ENCODE measurements at regions not wholly inside any gene's neighbourhood (a gene's known extent, or its start where the extent isn't known, plus 50 kb on each side); places are given as distances from the start of the nearest gene placed in this dataset.

- Histone ChIP-seq H3K4me1 (ENCODE audit: low read depth) (no peaks in the 10 kb centered on the region), H3K4me3 (no peak overlapping the region), H3K9me3 (no peaks in the 10 kb centered on the region), H3K36me3 (ENCODE audit: low read depth) (no peaks in the 10 kb centered on the region)
- TF ChIP-seq CTCF (IDR thresholded peaks at IDR 0.05) = no peak
- intact Hi-C loops (cut with DNase I, micrococcal nuclease) = no loop called here
- DNase-seq = no peak
- ATAC-seq = no peak
Observed at GRCh38 chr6:19597809-19598320, 239.3 kb upstream of the ID4 start.

DNA sequence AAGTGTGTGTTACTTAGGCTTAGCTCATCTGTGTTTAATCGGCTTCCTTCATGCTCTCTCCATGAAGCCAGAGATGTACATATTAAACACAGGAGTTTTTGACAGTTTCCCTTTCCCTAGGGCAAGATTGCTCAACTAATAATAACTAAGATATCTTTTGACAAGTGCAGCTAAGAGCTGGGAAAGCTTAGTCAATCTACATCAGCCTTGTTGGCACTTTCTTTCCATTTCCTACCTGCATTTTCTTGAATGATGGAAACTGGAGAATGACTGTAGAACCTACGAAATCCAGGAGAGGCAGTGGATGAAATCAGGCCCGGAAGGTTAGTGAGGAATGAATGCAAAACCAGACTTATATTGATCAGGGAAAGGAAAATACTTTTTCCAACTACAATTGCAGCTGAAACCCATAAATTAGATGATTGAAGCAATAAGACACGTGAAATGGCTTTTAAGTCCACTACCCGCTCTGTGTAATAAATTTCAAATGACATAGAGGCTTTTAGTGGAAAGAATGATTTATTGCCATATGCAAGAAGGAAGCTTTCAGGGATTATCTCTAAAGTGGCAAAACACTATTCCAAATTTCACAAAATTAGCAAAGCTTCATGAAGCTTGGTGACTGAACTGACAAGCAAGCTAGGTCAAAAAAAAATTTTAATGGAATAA is 237.2 kb upstream of the ID4 start:
- DNase-seq (no peak), ATAC-seq (no peak)
- no peaks in the 10 kb centered on the region for H3K4me1 ChIP-seq (ENCODE audit: low read depth)
- intact Hi-C loops (cut with DNase I, micrococcal nuclease) = no loop called here
- no peaks in the 10 kb centered on the region for H3K9me3 ChIP-seq
- no peak overlapping the region for H3K4me3 ChIP-seq
- no peak for TF ChIP-seq CTCF (IDR thresholded peaks at IDR 0.05)
- H3K36me3 ChIP-seq (ENCODE audit: low read depth) = no peaks in the 10 kb centered on the region

GRCh38 chr6:19602434-19603013 is 234.6 kb upstream of the ID4 start:
- Histone ChIP-seq H3K4me3 (no peak overlapping the region), H3K36me3 (ENCODE audit: low read depth) (no peaks in the 10 kb centered on the region), H3K4me1 (ENCODE audit: low read depth) (no peaks in the 10 kb centered on the region), H3K9me3 (no peaks in the 10 kb centered on the region)
- no peak for ATAC-seq
- intact Hi-C loops (cut with DNase I, micrococcal nuclease) = no loop called here
- no peak for TF ChIP-seq CTCF (IDR thresholded peaks at IDR 0.05)
- no peak for DNase-seq

DNA sequence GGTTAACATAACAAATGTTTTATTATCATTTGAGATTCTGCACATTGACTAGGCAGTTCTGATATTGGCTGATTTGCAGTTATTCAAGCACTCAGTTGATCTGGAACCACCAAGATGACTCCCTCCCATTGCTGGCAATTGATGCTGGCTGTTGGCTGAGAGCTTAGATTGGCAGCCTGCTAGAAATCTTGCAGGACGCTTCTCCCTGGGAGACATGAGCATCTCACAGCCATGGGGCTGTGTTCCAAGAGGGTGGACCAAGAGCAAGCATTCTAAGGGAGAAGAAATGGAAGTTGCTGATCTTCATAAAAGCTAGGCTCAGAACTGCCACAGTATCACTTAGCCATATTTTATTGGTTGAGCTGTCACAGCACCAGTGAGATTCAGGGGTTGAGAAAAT is 233.4 kb upstream of the ID4 start:
- ATAC-seq = no peak
- DNase-seq = peak in 2 of 3 donors; percentile 32 to 34
- no peak overlapping the region for H3K4me3 ChIP-seq
- TF ChIP-seq CTCF (IDR thresholded peaks at IDR 0.05) = no peak
- no peaks in the 10 kb centered on the region for H3K9me3 ChIP-seq
- H3K36me3 ChIP-seq (ENCODE audit: low read depth) = no peaks in the 10 kb centered on the region
- no peaks in the 10 kb centered on the region for H3K4me1 ChIP-seq (ENCODE audit: low read depth)
- intact Hi-C loops (cut with DNase I, micrococcal nuclease) = no loop called here

- no peaks in the 10 kb centered on the region for H3K36me3 ChIP-seq (ENCODE audit: low read depth)
- no peak for DNase-seq
- H3K4me1 ChIP-seq (ENCODE audit: low read depth) = no peaks in the 10 kb centered on the region
- intact Hi-C loops (cut with DNase I, micrococcal nuclease) = no loop called here
- no peaks in the 10 kb centered on the region for H3K9me3 ChIP-seq
- no peak for ATAC-seq
- no peak for TF ChIP-seq CTCF (IDR thresholded peaks at IDR 0.05)
- H3K4me3 ChIP-seq = no peak overlapping the region
Observed at GRCh38 chr6:19605624-19606023, 231.5 kb upstream of the ID4 start.
